VCaP (cell line): ENCODE measurements at regions not wholly inside any gene's neighbourhood (a gene's known extent, or its start where the extent isn't known, plus 50 kb on each side); places are given as distances from the start of the nearest gene placed in this dataset.

ENCODE experiments used
- H3K27ac ChIP-seq: fragments of 450-650 bp; 2 replicates; pipeline ENCODE4 v1.5.1; 2017
- TF ChIP-seq, protein P1 (sequence below): fragments of 450-650 bp; conservative IDR thresholded peaks from 2 replicates; pipeline ENCODE4 v1.5.1; 2017; ENCODE audit warnings: mild to moderate bottlenecking, moderate library complexity

DNA sequence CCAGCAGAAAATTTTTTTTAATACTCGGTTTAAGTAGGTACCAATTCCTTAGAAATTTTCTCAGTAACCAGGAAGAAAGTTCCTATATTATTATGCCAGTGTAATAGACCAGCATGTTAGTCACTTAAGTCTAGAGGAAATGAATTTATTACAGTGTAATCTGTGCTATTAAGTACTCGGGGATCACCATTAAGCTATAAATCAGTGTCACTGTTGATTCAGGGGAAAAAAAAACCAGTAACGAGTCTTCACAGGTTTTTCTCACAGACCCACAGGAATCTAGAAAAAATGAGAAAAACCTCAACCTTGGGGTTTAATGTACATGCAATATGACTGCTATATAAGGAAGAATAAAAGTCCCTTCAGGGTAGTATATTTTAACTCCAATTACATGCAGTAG is 138.3 kb upstream of the IL1RAPL2 start:
- no peak overlapping the region for H3K27ac ChIP-seq
- TF ChIP-seq, protein P1, sequence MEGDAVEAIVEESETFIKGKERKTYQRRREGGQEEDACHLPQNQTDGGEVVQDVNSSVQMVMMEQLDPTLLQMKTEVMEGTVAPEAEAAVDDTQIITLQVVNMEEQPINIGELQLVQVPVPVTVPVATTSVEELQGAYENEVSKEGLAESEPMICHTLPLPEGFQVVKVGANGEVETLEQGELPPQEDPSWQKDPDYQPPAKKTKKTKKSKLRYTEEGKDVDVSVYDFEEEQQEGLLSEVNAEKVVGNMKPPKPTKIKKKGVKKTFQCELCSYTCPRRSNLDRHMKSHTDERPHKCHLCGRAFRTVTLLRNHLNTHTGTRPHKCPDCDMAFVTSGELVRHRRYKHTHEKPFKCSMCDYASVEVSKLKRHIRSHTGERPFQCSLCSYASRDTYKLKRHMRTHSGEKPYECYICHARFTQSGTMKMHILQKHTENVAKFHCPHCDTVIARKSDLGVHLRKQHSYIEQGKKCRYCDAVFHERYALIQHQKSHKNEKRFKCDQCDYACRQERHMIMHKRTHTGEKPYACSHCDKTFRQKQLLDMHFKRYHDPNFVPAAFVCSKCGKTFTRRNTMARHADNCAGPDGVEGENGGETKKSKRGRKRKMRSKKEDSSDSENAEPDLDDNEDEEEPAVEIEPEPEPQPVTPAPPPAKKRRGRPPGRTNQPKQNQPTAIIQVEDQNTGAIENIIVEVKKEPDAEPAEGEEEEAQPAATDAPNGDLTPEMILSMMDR = no peak

DNA sequence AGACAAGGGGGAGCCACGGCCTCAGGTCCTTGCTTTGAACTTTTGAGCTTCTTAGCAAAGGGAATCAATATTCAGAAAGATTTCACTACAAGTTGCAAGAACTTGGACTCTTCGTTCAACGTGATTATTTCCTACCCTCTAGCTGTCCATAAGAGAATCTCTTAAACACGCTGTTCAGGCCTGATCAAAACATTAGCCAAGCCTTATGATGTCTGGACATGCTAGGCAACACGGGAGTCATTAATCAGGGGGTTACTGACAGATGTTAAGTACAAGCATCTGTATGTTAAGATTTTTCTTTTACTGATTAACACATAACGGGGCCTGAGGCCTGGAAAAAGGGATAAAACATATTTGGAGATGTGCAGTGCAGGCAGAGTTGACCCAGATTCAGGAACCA is 138.9 kb upstream of the IL1RAPL2 start:
- TF ChIP-seq, protein P1 = no peak
- H3K27ac ChIP-seq = no peak overlapping the region

DNA sequence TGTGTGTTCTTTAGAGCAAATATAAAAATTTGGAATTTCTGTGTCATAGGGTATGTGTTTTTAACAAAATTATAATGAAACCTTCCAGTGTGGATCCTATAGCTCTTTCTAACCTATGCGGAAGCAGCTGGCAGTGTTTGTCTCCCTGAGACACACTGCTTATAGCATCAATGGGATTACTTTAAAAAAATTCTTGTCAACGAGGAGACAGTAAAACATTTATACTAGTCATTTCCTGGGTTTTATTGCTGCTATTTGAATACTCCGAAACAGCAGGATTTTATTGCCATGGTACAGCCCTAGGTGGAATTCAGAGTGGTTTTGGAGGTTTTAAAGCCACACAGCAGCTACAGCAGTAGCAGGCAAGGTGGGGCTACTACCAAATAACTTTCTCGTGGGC is 145.1 kb upstream of the IL1RAPL2 start:
- TF ChIP-seq, protein P1 = no peak
- no peak overlapping the region for H3K27ac ChIP-seq

DNA sequence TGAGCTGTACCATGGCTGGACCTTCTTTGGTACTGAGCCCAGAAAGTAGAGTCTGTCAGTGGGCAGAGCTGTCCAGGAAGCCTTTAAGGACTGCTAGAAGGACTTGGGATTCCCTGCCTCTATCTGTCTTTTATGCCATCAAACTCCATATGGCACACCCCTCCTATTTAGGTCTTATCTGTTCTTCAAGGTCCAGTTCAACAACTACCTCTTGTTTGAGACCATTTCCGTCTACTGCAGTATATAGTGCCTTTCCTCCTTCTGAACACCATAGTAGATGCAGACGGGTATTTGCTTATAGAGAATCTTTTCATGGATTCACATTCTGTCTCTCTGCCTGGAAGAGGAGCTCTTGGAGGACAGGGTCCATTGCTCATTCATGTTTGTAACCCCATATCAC is 146.1 kb upstream of the IL1RAPL2 start:
- TF ChIP-seq, protein P1 = no peak
- no peak overlapping the region for H3K27ac ChIP-seq

DNA sequence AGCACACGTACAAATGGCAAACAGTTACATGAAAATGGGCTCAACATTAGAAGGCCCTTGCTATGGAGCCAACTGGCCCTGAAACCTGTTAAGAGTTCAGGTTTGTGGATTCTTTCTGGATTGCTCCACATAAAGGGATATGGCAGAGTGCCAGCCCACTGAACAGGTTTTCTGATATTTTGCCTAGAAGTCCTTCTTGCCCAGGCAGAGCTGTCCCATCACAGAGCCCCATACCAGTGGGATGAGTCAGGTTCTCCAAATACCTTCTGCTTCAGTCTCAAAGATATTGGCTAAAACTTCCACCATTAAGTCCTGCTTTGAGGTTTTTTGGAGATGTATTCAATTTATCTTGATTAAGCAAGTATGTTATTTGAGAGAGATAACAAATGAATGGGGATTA is 146.8 kb upstream of the IL1RAPL2 start:
- no peak overlapping the region for H3K27ac ChIP-seq
- TF ChIP-seq, protein P1 = no peak

DNA sequence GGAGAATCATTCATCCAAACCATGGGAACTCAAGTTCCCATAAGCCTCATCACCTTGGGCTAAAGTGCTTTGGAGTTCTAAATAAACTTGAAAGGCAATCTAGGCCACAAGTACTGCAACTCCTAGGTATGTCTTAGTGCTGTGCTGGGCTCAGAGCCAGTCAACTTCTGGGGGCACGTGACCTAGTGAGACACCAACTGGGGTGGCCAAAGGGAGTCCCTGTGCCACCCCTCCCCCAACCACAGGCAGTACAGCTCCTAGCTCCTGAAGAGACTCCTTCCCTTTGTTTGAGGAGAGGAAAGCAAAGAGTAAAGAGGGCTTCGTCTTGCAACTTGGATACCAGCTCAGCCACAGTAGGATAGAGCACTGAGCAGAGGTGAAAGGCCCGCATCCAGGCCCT is 154.2 kb upstream of the IL1RAPL2 start:
- TF ChIP-seq, protein P1 = no peak
- no peak overlapping the region for H3K27ac ChIP-seq

DNA sequence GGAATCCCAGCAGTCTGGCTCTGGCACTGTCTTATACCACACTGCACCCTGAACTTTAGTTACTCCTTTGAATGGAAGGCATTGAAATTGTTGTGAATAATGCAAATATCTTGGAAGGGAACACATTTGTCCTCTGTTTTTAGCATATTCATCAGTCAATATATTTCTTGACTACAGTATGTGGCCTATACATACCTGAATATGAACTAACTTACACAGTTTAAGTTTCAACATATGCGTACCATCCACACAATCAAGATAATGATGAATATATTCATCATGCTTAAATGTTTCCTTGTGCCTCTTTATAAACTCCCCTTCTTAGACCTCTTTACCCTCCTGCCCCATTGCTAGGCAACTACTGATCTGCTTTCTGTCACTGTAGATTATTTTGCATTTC is 145.7 kb upstream of the ESX1 start:
- no peak overlapping the region for H3K27ac ChIP-seq
- TF ChIP-seq, protein P1 = no peak

DNA sequence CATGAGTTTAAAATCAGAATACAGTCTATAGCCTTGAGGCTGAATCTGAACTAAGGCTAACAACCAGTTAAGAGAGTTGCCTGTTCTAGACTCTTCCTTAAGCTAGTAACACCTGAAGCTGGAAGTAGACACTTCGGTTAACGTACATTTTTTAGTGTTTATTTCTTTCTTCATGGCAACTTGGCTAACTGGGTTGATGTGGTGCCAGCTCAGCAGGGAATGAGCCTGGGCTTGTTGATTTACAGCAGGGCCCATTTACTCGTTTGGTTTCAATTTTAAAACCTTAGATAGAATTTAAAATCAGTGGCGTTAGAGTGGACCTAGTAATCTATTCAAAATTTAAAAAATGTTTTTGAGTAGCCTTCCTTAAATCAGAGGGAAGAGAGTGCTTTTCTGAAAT is 137.6 kb upstream of the ESX1 start:
- no peak overlapping the region for H3K27ac ChIP-seq
- TF ChIP-seq, protein P1 = no peak
